ENCODE measurements at regions not wholly inside any gene's neighbourhood (a gene's known extent, or its start where the extent isn't known, plus 50 kb on each side); places are given as distances from the start of the nearest gene placed in this dataset.

GRCh38 chr14:51460011-51460410 is 191.7 kb upstream of the FRMD6 start:
- TF ChIP-seq EZH2phosphoT487 (IDR thresholded peaks at IDR 0.05; ENCODE audit: insufficient read depth, low read depth) (no peak), EZH2 (IDR thresholded peaks at IDR 0.05; ENCODE audit: insufficient read depth, poor library complexity, severe bottlenecking) (no peak)
